T47D (cell line): ENCODE measurements at regions not wholly inside any gene's neighbourhood (a gene's known extent, or its start where the extent isn't known, plus 50 kb on each side); places are given as distances from the start of the nearest gene placed in this dataset.
"Not testable (repeated sequence)": the region's sequence is repeated elsewhere in the genome, so short reads cannot be mapped to it uniquely, and the experiment has no call there.

Experiments used
- DNase-seq, 2 experiments: peaks; one replicate each; pipeline versions ENCODE4 v3.0.0 to v3.0.0-alpha.2; 2011 to 2012; ENCODE audit warnings: low read depth in 1 of 2, low spot score in 1 of 2
- JUND ChIP-seq: IDR thresholded peaks from 2 replicates; pipeline ENCODE4 v1.6.1; 2012; ENCODE audit warnings: low read depth
- in situ Hi-C: cut with HindIII; loops from 2 replicates; pipeline ENCODE4 v1.10.0; 2016; ENCODE audit warnings: low sequenced_read_pairs, low pct_unique_long_range_greater_than_20kb

- DNase-seq = peak; percentile 18 to 58
- in situ Hi-C loops = no loop called here
- peak; percentile 74; the same call in 1 of the 2 replicates for TF ChIP-seq JUND
These were observed 64.1 kb downstream of the FAM50B start for GRCh38 chr6:3913077-3913957.

GRCh38 chr6:3913958-3914337 lies 64.8 kb downstream of the FAM50B start:
- TF ChIP-seq JUND = no peak
- in situ Hi-C loops = no loop called here
- DNase-seq = no peak

- in situ Hi-C loops = no loop called here
- no peak for DNase-seq
- no peak for TF ChIP-seq JUND
These were observed 66.1 kb downstream of the FAM50B start for GRCh38 chr6:3915076-3915791.

- no peak for DNase-seq
- no peak for TF ChIP-seq JUND
- in situ Hi-C loops = no loop called here
These were observed 67.0 kb downstream of the FAM50B start for GRCh38 chr6:3916211-3916610.

DNA sequence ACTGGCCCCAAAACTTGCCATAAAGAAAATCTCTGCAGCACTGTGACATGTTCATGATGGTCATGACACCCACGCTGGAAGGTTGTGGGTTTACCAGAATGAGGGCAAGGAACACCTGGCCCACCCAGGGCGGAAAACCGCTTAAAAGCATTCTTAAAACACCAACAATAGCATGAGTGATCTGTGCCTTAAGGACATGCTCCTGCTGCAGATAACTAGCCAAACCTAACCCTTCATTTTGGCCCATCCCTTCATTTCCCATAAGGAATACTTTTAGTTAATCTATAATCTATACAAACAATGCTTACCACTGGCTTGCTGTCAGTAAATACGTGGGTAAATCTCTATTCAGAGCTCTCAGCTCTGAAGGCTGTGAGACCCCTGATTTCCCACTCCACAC lies 67.6 kb downstream of the FAM50B start:
- DNase-seq, in situ Hi-C loops: not testable (repeated sequence)

DNA sequence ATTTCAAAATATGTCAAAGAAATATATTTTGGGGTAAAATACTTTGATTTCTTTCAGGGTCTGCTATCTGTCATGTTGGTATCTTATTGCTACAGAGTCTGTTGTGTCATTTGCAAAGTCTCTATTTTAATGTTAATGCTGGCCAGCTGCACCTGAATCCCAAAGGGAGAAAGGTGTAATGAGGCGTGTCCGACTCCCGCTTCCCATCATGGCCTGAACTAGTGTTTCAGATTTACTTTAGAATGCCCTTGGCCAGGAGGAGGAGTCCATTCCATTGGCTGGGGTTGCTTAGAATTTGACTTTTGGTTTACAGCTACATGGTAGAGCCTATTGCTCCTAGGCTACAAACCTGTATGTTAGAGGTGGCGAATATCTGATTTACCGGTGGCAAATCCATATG lies 69.3 kb downstream of the FAM50B start:
- DNase-seq = no peak
- no peak for TF ChIP-seq JUND
- in situ Hi-C loops = no loop called here

GRCh38 chr6:3919130-3919628 lies 70.0 kb downstream of the FAM50B start:
- in situ Hi-C loops = no loop called here
- no peak for DNase-seq
- TF ChIP-seq JUND = no peak

DNA sequence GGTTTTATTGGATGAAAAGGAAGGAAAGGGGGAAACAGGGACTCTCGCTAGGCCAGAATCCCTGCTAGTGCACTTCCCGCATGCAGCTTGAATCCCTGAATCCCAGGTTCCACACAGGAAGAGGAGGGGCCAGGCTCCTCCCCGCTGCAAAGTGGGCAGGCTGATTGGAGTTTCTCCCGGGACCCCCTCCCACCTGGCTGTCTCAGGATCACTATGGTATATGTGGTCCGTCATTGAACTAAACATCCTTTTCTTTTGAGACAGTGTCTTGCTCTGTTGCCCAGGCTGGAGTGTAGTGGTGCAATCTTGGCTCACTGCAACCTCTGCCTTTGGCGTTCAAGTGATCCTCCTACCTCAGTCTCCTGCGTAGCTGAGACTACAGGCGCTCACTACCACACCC lies 70.7 kb downstream of the FAM50B start:
- no peak for TF ChIP-seq JUND
- no peak for DNase-seq
- in situ Hi-C loops = no loop called here

GRCh38 chr6:3920321-3920720 lies 71.1 kb downstream of the FAM50B start:
- DNase-seq = no peak
- in situ Hi-C loops = no loop called here
- TF ChIP-seq JUND = no peak

GRCh38 chr6:3921663-3922062 lies 72.5 kb downstream of the FAM50B start:
- DNase-seq = no peak
- TF ChIP-seq JUND = no peak
- in situ Hi-C loops = no loop called here

GRCh38 chr6:3922619-3923018 lies 73.4 kb downstream of the FAM50B start:
- DNase-seq, in situ Hi-C loops: not testable (repeated sequence)

DNA sequence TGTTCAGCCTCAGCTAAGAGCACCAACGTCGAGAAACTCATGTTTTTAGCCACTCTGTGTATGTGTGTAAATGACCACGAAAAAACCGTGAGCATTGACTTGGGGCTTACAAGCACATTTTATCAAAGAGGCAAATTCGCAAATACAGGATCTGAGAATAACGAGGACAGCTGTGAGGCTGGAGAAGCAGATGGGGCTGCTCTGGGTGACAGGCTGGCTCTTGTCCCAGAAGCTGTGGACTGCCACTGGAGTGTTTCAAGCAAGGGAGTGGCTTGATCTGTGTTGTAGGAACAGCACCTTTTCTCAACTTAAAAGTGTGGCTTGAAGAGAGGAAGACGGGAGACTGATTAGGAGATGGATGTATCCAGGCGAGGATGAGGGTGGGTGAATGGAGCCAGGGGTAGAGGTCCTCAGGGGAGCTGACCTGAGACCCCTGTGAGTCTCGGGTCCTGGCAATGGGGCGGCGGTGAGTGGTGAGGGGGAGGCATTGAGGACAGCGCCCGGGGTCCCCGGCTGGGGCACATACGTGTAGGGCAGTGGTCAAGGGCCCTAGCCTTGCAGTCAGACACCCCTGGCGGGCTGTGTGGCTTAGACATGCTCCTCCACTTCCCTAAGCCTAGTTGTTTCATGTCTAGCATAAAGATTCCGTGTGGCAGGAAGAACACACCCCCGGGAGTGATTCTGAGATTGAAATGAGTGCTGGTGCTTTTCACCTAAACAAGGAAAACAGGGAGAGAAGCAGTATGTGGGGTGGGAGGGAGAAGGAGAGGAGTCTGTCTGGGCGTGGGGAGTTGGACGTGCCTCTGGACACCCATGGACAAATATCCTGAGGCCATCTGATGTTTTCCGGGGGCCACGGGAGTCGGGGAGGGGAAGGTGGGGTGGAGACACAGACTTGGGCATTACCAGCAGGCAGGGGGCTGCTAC lies 76.3 kb downstream of the FAM50B start:
- in situ Hi-C loops, DNase-seq: not testable (repeated sequence)
